ENCODE measurements at regions not wholly inside any gene's neighbourhood (a gene's known extent, or its start where the extent isn't known, plus 50 kb on each side); places are given as distances from the start of the nearest gene placed in this dataset.
"Not testable (repeated sequence)": the region's sequence is repeated elsewhere in the genome, so short reads cannot be mapped to it uniquely, and the experiment has no call there.

DNA sequence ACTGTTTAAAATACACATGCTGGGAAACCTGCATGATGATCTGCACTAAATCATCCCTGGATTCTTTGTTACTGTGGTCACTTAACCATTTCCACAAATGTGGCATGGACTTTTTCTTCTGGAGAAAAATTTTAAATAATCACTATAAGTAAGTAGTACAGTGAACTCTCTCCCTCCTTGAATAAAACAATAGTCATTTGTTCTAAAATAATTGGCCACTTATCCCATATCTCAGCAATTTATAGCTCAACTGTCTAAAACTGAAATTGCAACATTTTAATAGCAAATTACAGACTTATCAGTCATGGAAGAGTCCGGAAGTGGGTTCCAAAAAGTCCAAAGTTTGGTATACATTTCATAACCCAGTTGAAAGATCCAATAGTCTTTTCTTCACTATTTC is 90.9 kb downstream of the MTERF1 start:
- no peak for DNase-seq

DNA sequence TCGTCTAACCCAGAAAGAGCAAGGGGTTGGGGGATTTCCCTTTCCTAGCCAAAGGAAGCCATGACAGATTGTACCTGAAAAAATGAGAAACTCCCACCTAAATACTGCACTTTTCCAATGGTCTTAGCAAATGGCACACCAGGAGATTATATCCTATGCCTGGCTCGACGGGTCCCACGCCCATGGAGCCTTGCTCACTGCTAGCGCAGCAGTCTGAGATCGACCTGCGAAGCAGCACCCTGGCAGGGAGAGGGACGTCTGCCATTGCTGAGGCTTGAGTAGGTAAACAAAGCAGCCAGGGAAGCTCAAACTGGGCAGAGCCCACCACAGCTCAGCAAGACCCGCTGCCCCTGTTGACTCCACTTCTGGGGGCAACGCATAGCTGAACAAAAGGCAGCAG is 89.9 kb downstream of the MTERF1 start:
- not testable (repeated sequence) for DNase-seq

DNA sequence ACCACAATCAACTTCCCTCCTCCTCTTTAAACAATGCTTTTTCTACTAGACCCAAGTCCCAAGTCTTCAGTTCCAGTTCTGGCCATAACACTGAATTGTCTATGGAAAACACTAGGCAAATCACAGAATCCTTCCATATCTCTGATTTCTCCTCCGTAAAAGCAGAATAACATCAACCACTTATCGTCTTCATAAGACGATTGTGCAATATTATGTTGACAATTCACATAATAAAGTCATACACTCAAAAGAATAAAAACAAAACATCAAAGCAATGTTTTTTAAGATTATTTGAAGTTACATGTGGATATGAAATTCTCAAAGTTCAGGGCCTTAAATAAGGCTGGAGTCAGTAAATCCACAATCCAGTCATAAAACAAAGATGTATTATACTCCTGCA is 84.4 kb downstream of the MTERF1 start:
- DNase-seq = no peak

DNA sequence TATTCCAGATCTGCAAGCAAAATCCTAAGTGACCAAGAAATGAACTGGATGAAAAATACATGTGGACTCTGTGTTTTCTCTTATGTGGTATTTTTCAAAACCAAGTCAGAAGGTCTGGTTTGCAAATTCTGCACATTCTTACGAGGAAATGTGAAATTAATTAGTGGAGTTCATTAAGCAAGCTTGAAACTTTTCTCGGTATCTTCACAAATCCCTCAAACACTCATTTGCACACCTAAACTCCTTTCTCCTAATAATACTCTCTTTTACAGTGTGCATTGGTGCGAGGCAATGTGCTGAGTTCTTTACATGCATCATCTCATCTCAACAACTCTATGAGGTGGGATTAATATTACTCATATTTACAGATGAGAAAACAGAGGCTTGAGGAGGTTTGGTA is 82.1 kb downstream of the MTERF1 start:
- DNase-seq = no peak

DNA sequence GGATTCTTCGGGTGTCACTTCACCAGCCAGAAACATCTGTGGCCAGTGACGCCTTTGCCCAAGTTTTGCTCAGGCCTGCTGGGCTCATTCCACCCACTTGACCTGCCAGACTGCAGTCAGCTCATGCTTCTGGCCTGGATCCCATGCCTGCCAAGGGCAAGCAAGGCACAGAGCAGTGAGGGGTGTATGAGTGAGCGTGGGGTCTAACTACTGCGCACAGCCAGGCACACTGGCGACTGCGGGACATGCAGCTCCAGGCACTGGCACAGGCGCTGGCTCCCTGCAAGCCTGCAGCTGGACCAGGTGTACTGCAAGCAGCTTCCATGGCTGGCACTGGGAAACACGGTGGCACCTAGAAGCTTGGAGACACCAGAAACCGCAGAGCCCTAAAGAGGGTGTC is 80.1 kb downstream of the MTERF1 start:
- DNase-seq = no peak

DNA sequence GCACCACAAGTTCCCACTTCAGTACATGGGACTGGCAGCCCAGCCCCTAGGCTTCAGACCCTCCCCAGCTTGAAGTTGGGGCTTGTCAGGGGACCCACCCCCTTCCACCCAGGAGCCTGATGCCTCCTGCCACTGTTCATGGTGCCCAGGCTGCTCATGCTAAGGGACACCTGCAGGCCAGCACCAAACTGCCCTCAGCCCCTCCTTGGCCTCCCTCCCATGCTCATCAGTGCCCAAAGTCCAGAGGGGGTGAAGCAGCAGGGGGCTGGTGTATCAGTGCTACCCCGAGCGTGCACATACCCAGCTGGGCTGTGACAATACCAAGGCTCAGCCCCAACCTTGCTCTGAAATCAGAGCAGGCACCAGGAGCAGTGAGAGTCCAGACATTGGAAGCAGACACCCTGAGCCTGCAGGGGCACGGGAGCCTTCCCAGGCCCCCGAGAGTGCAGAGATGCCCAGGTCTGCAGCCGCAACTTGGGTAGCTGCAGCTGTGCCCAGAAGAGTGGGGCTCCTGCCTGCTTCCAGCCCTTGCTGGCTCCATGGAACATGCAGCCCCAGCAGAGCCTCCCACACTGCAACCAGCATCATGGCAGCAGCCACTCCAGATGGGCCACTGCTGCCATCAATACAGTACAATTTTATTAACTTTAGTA is 79.0 kb downstream of the MTERF1 start:
- DNase-seq = no peak

DNA sequence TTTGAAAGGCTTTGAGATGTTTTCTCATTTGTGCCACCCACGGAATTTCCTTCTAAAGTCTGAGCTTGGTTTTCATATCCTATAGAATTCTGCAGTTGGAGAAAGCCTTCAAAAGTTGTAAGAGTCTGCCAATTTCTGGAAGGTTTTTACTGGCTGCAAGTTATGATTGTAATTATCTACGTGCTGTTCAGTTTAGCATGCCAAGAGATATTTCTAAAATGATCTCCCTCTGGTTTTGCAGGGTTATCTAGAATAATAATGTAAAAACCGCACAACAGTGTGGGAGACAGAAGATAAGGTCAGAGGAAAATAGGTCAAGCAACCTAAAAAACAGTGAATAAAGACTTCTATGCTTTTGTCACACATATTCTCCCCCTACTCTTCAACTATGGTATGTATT is 69.3 kb downstream of the MTERF1 start:
- no peak for DNase-seq

DNA sequence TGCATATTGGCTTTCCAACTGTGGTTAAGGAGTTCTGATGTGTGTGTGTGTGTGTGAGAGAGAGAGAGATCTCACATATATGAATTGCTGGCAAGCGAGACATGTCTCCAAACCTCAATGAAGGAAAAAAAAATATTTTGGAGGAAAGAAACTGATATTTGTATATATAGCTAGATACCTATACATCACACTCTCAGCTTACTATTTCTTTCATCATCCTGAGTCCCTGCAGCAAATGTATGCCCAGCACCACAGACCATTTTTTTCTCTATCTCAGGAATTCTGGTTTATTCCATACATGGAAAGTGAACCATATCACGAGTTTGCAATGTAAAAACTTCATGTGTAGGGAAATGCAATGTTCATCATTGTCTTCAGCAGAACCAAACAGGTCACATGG is 68.9 kb downstream of the MTERF1 start:
- no peak for DNase-seq

DNA sequence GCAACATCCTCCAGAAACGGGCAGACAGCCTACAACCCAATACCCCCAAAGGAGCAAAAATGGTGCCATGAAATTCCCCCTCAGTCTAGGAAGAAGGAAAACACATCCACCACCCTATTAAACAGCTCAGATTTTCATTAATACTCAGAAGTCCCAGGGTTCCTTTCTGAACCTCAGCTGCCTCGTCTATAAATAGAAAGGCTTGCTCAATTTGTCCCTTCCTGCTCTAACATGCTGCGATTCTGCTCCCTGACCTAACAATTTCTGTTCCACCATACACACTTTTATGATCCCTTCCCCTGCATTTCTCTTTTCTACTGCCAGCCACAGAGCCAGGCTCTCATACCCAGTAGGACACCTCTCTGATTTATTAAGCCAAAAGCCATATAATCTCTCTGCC is 68.1 kb downstream of the MTERF1 start:
- DNase-seq = no peak

DNA sequence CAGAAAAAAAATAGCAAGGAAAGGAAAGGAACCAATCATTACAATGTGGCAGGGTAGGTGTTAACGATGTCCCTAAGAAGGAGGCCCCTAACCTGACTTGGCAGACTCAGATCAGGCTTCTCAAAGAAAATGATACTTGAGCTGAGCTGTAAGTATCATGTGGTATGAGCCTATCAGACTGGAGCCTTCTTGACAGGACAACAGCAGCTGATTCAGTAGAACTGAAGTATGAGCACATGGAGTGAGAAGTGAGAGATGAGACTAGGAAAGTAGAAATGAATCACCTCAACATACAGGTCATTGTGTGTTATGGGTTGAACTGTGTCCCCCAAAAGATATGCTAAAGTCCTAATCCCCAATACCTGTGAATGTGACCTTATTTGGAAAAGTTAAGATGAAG is 66.3 kb downstream of the MTERF1 start:
- DNase-seq = no peak

All from GF-D8 (cell line).